ENCODE measurements at regions not wholly inside any gene's neighbourhood (a gene's known extent, or its start where the extent isn't known, plus 50 kb on each side); places are given as distances from the start of the nearest gene placed in this dataset.

DNA sequence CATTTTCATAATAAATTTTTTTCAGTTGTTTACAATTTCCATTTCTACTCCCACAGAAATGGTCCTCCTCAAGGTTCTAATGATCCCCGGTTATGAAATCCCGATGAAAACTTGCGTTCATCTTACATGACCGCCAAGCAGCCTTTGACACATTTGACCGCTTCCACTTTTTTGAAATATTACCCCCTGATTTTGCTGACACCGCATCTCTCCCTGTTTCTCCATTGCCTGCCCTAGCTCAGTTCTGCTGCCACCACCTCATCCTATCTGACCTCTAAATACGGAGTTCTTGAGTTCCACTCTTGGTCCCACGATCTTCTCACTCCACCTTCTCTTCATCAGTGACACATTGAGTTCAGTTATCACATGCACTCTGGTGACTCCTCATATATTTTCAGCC is 74.1 kb downstream of the SLC35B3 start:
- no peaks in the 10 kb centered on the region for H3K36me3 ChIP-seq (ENCODE audit: control insufficient read depth, insufficient read depth, low read length)
- ChIA-PET POLR2A (no interaction called here), CTCF (no interaction called here)
- H3K27me3 ChIP-seq (ENCODE audit: control insufficient read depth, insufficient read depth, low read length) = no peaks in the 10 kb centered on the region
- DNase-seq (ENCODE audit: low read depth) = no peak
- H3K4me3 ChIP-seq (ENCODE audit: low read depth, low read length) = no peak overlapping the region
- TF ChIP-seq, protein P1, sequence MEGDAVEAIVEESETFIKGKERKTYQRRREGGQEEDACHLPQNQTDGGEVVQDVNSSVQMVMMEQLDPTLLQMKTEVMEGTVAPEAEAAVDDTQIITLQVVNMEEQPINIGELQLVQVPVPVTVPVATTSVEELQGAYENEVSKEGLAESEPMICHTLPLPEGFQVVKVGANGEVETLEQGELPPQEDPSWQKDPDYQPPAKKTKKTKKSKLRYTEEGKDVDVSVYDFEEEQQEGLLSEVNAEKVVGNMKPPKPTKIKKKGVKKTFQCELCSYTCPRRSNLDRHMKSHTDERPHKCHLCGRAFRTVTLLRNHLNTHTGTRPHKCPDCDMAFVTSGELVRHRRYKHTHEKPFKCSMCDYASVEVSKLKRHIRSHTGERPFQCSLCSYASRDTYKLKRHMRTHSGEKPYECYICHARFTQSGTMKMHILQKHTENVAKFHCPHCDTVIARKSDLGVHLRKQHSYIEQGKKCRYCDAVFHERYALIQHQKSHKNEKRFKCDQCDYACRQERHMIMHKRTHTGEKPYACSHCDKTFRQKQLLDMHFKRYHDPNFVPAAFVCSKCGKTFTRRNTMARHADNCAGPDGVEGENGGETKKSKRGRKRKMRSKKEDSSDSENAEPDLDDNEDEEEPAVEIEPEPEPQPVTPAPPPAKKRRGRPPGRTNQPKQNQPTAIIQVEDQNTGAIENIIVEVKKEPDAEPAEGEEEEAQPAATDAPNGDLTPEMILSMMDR (IDR thresholded peaks at IDR 0.05; ENCODE audit: insufficient read depth, low read depth, low read length) = no peak

DNA sequence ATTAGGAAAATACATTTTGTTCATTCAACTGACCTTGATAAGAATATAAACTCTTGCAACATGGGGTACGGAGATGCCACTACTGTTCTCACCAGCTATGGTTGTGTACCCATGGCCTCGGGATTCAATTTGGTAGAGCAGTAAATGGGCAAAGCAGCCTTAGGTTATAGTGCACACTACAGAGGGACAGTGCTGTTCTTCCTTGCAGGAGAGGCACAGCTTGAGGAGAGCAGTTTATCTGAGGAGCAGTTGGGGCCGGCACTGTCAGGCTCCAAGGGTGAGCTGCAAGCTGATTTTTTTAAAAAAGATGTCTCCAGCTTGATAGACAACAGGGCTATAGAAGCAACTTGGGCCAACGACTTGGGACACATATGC is 82.4 kb downstream of the SLC35B3 start:
- H3K27me3 ChIP-seq (ENCODE audit: control insufficient read depth, insufficient read depth, low read length) = no peaks in the 10 kb centered on the region
- POLR2A ChIA-PET = no interaction called here
- no peak overlapping the region for H3K4me3 ChIP-seq (ENCODE audit: low read depth, low read length)
- no peaks in the 10 kb centered on the region for H3K36me3 ChIP-seq (ENCODE audit: control insufficient read depth, insufficient read depth, low read length)
- TF ChIP-seq, protein P1 (IDR thresholded peaks at IDR 0.05; ENCODE audit: insufficient read depth, low read depth, low read length) = no peak
- CTCF ChIA-PET = no interaction called here
- no peak for DNase-seq (ENCODE audit: low read depth)

DNA sequence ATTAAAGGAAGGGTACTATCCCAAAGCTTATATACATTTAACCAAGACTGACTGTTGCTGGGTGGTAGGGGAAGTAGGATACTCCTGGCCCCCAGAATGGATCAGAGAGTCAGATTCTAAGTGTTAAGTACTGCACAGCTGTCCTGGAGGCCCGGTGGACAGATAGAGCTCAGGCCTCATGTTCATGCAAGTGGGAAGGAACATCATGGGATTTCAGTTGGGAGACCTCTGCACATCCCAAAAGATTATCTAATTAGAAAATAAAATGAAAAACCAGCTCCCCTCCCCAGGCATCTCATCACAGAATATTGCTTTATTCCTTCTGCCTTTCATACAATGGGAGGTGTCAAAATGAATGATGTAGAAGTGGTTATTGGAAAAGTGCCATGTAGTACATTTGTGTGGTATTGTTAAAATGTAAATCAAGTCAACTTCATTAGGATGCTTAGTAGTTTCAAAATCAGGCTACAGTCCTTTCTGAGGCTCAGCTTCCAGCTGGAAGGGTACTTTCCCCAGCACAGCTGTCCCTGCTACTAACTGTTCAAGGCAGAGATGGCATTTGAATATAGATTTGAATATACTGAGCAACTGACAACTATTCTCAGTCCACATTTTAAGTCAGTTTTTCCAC is 82.9 kb downstream of the SLC35B3 start:
- DNase-seq (ENCODE audit: low read depth) = no peak
- Histone ChIP-seq H3K4me3 (ENCODE audit: low read depth, low read length) (no peak overlapping the region), H3K36me3 (ENCODE audit: control insufficient read depth, insufficient read depth, low read length) (no peaks in the 10 kb centered on the region), H3K27me3 (ENCODE audit: control insufficient read depth, insufficient read depth, low read length) (no peaks in the 10 kb centered on the region)
- CTCF ChIA-PET = no interaction called here
- TF ChIP-seq, protein P1 (IDR thresholded peaks at IDR 0.05; ENCODE audit: insufficient read depth, low read depth, low read length) = no peak
- POLR2A ChIA-PET = no interaction called here

DNA sequence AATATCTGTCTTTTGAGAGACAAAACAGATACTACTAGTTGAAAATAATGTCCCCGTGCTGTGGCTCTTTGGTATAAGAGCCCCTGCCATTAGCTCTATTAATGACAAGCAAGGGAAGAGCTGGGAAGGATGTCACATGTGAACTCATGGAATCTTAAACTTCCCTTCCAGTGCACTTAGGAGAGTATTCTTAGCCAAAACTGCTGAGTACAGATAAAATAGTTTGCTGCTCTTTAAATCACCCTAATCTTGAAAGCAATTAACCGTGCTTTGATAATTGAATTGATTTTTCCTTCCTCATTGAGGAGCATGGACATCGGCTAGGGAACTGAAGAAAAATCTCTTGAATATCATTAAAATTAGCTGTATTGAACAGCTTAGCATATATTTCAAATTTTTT is 91.7 kb downstream of the SLC35B3 start:
- DNase-seq (ENCODE audit: low read depth) = no peak
- no peaks in the 10 kb centered on the region for H3K36me3 ChIP-seq (ENCODE audit: control insufficient read depth, insufficient read depth, low read length)
- H3K27me3 ChIP-seq (ENCODE audit: control insufficient read depth, insufficient read depth, low read length) = no peaks in the 10 kb centered on the region
- TF ChIP-seq, protein P1 (IDR thresholded peaks at IDR 0.05; ENCODE audit: insufficient read depth, low read depth, low read length) = no peak
- ChIA-PET CTCF (no interaction called here), POLR2A (no interaction called here)
- no peak overlapping the region for H3K4me3 ChIP-seq (ENCODE audit: low read depth, low read length)

DNA sequence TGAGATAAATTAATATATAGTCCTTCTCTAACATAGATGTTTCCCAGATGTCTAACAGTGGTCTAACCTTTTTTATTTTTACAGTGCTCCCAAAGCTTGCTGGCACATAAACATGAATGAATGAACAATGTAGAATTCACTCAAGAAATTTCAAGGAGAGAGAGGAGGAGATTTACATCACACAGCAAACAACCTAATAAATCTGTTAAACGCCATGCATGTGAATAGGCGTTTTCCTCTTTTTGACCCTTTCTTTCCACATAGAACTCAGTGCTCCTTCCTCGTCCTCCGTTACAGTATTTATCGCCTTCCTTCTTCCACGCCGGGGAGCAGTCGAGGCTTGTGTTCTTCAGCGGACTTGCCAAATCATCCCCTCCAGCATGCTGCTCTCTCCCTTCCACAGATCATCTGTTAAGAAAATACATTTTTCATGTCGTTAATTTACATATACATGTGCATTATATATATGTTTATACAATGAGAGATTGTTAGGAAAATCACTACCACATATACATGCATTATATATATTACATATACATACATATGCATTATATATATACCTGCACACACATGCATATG is 93.0 kb downstream of the SLC35B3 start:
- CTCF ChIA-PET = no interaction called here
- H3K36me3 ChIP-seq (ENCODE audit: control insufficient read depth, insufficient read depth, low read length) = no peaks in the 10 kb centered on the region
- no peak for DNase-seq (ENCODE audit: low read depth)
- TF ChIP-seq, protein P1 (IDR thresholded peaks at IDR 0.05; ENCODE audit: insufficient read depth, low read depth, low read length) = no peak
- no peaks in the 10 kb centered on the region for H3K27me3 ChIP-seq (ENCODE audit: control insufficient read depth, insufficient read depth, low read length)
- H3K4me3 ChIP-seq (ENCODE audit: low read depth, low read length) = no peak overlapping the region
- POLR2A ChIA-PET = no interaction called here

Measured in BJ (cell line).